SK-N-SH (cell line): ENCODE measurements at regions not wholly inside any gene's neighbourhood (a gene's known extent, or its start where the extent isn't known, plus 50 kb on each side); places are given as distances from the start of the nearest gene placed in this dataset.
"Not testable (repeated sequence)": the region's sequence is repeated elsewhere in the genome, so short reads cannot be mapped to it uniquely, and the experiment has no call there.

Source experiments
- CTCF ChIA-PET: fragments of 300-600, 350-600 bp; formaldehyde crosslinking; extraction: SDS; loops from one replicate; lab custom pipeline; 2021; lab: Yijun Ruan, JAX
- POLR2A ChIA-PET: fragments of 350-600 bp; sonication (Branson Sonifier 250); formaldehyde crosslinking; extraction: SDS; loops from one replicate; lab custom pipeline; 2020; ENCODE audit warnings: antibody characterized with exemption, inconsistent platforms; lab: Yijun Ruan, JAX
- DNase-seq: peaks from one replicate; pipeline ENCODE4 v3.0.0; 2012
- H2AFZ ChIP-seq: fragments of 200-600 bp; sonication (generic); 2 replicates; pipeline ENCODE4 v1.8.1; 2016; ENCODE audit warnings: antibody characterized with exemption, mild to moderate bottlenecking, low read depth
- H3F3A ChIP-seq: fragments of 200-600 bp; sonication (generic); replicated peaks from 2 replicates; pipeline ENCODE3; 2016; ENCODE audit warnings: antibody characterized with exemption, mild to moderate bottlenecking; ENCODE audit not compliant: insufficient read depth
- H3K27ac ChIP-seq, 2 experiments: fragments of 200-500 bp in 1 of 2; fragments of 200-600 bp in 1 of 2; sonication (Bioruptor generic) in 1 of 2; sonication (generic), shearing (Covaris generic) in 1 of 2; 2 replicates each; pipeline versions ENCODE4 v1.5.1 to v1.6.1; 2014 to 2016; ENCODE audit warnings: low read depth in 2 of 2, inconsistent platforms in 1 of 2, low read length in 1 of 2, mild to moderate bottlenecking in 1 of 2, mixed read lengths in 1 of 2
- H3K27me3 ChIP-seq: fragments of 200-600 bp; sonication (generic), shearing (Covaris generic); 2 replicates; pipeline ENCODE4 v1.6.1; 2016; ENCODE audit warnings: mixed run types; ENCODE audit not compliant: insufficient read depth
- H3K36me3 ChIP-seq, 2 experiments: fragments of 200-500 bp in 1 of 2; fragments of 200-600 bp in 1 of 2; sonication (Bioruptor generic) in 1 of 2; sonication (generic) in 1 of 2; replicated peaks in 1 of 2; 2 replicates each; pipeline versions ENCODE3 to v1.5.1; 2014 to 2016; ENCODE audit warnings: low read length in 1 of 2, mild to moderate bottlenecking in 1 of 2; ENCODE audit not compliant: insufficient read depth in 2 of 2, control insufficient read depth in 1 of 2
- H3K4me1 ChIP-seq, 2 experiments: fragments of 200-500 bp in 1 of 2; fragments of 200-600 bp in 1 of 2; sonication (Bioruptor generic) in 1 of 2; sonication (generic), shearing (Covaris generic) in 1 of 2; 2 replicates each; pipeline versions ENCODE4 v1.5.1 to v1.6.1; 2014 to 2016; ENCODE audit warnings: low read depth in 1 of 2, low read length in 1 of 2, mixed run types in 1 of 2; ENCODE audit not compliant: insufficient read depth in 2 of 2, control insufficient read depth in 1 of 2
- H3K4me2 ChIP-seq: fragments of 200-600 bp; sonication (generic), shearing (Covaris generic); 2 replicates; pipeline ENCODE4 v1.6.1; 2017; ENCODE audit warnings: mixed run types
- H3K4me3 ChIP-seq, 2 experiments: fragments of 200-500 bp in 1 of 2; fragments of 200-600 bp in 1 of 2; sonication (Bioruptor generic) in 1 of 2; sonication (generic), shearing (Covaris generic) in 1 of 2; 2 replicates each; pipeline versions ENCODE4 v1.5.1 to v1.8.1; 2014 to 2016; ENCODE audit warnings: low read depth in 2 of 2, inconsistent platforms in 1 of 2, low read length in 1 of 2, mild to moderate bottlenecking in 1 of 2, mixed read lengths in 1 of 2, moderate library complexity in 1 of 2
- H3K79me2 ChIP-seq: fragments of 200-600 bp; sonication (generic); 2 replicates; pipeline ENCODE4 v1.8.1; 2017; ENCODE audit warnings: mild to moderate bottlenecking; ENCODE audit not compliant: insufficient read depth
- H3K9ac ChIP-seq: fragments of 200-600 bp; sonication (generic); 2 replicates; pipeline ENCODE4 v1.6.1; 2017; ENCODE audit warnings: mixed run types
- H3K9me2 ChIP-seq: fragments of 200-600 bp; sonication (generic); 2 replicates; pipeline ENCODE4 v1.6.1; 2017; ENCODE audit warnings: mixed run types
- H3K9me3 ChIP-seq: fragments of 200-600 bp; sonication (generic); 2 replicates; pipeline ENCODE4 v1.6.1; 2017; ENCODE audit warnings: mixed run types, mild to moderate bottlenecking, moderate library complexity
- H4K20me1 ChIP-seq: fragments of 200-600 bp; sonication (generic); 2 replicates; pipeline ENCODE4 v1.6.1; 2017; ENCODE audit warnings: mild to moderate bottlenecking, mixed run types; ENCODE audit not compliant: insufficient read depth
- CHD2 ChIP-seq: fragments of 150-350 bp; IDR thresholded peaks from 2 replicates; pipeline ENCODE4 v1.6.1; 2018; ENCODE audit warnings: low read length; ENCODE audit not compliant: partially characterized antibody
- ELF1 ChIP-seq: IDR thresholded peaks from 2 replicates; pipeline ENCODE4 v1.4.0; 2012
- EP300 ChIP-seq, 2 experiments: IDR thresholded peaks; 2 replicates each; pipeline versions ENCODE4 v1.4.0 to v1.6.1; 2012; ENCODE audit warnings: borderline replicate concordance in 1 of 2, low read depth in 1 of 2, low read length in 1 of 2
- FOXM1 ChIP-seq: IDR thresholded peaks from 2 replicates; pipeline ENCODE4 v1.4.0; 2012; ENCODE audit warnings: low read depth, mild to moderate bottlenecking
- GABPA ChIP-seq: IDR thresholded peaks from 2 replicates; pipeline ENCODE4 v1.4.0; 2012; ENCODE audit warnings: low read depth, mild to moderate bottlenecking
- GATA2 ChIP-seq: sonication (generic); formaldehyde crosslinking; IDR thresholded peaks from 2 replicates; pipeline ENCODE4 v1.5.0; 2020; ENCODE audit warnings: mild to moderate bottlenecking, missing genetic modification reagents
- JUND ChIP-seq: IDR thresholded peaks from 2 replicates; pipeline ENCODE4 v1.4.0; 2012
- MAX ChIP-seq: IDR thresholded peaks from 2 replicates; pipeline ENCODE4 v1.4.0; 2012; ENCODE audit warnings: low read depth
- MEF2A ChIP-seq: IDR thresholded peaks from 2 replicates; pipeline ENCODE4 v1.4.0; 2012; ENCODE audit warnings: low read depth, borderline replicate concordance
- MXI1 ChIP-seq: IDR thresholded peaks from 2 replicates; pipeline ENCODE4 v1.6.1; 2012; ENCODE audit warnings: mild to moderate bottlenecking, low read depth, low read length, improper control_type of control experiment
- NFIC ChIP-seq: IDR thresholded peaks from 2 replicates; pipeline ENCODE4 v1.4.0; 2012; ENCODE audit warnings: borderline replicate concordance
- RAD21 ChIP-seq: IDR thresholded peaks from 2 replicates; pipeline ENCODE4 v1.6.1; 2012; ENCODE audit warnings: mild to moderate bottlenecking, low read length
- RCOR1 ChIP-seq: fragments of 150-350 bp; IDR thresholded peaks from 2 replicates; pipeline ENCODE4 v1.6.1; 2017; ENCODE audit warnings: antibody characterized with exemption, low read length
- RFX5 ChIP-seq: IDR thresholded peaks from 2 replicates; pipeline ENCODE4 v1.6.1; 2012; ENCODE audit warnings: mild to moderate bottlenecking, improper control_type of control experiment, low read length
- RXRA ChIP-seq: IDR thresholded peaks from 2 replicates; pipeline ENCODE4 v1.4.0; 2012; ENCODE audit warnings: low read depth, mild to moderate bottlenecking, borderline replicate concordance
- TAF1 ChIP-seq: IDR thresholded peaks from 2 replicates; pipeline ENCODE4 v1.6.1; 2012; ENCODE audit warnings: low read depth, mild to moderate bottlenecking, low read length, moderate library complexity, borderline replicate concordance
- TCF12 ChIP-seq: IDR thresholded peaks from 2 replicates; pipeline ENCODE4 v1.4.0; 2012
- TEAD4 ChIP-seq: IDR thresholded peaks from 2 replicates; pipeline ENCODE4 v1.4.0; 2012; ENCODE audit warnings: mild to moderate bottlenecking, borderline replicate concordance; ENCODE audit not compliant: insufficient read depth
- USF1 ChIP-seq: IDR thresholded peaks from 2 replicates; pipeline ENCODE4 v1.4.0; 2012; ENCODE audit warnings: low read depth, borderline replicate concordance
- USF2 ChIP-seq: fragments of 150-350 bp; IDR thresholded peaks from 2 replicates; pipeline ENCODE4 v1.6.1; 2017; ENCODE audit warnings: antibody characterized with exemption, low read length, low read depth, borderline replicate concordance
- WGBS: methylation state at CpG from one replicate; pipeline ENCODE4 v1.1.6; 2017; ENCODE audit warnings: low lambda C conversion rate; 5-methylcytosine and 5-hydroxymethylcytosine counted together
- TF ChIP-seq, protein P1 (sequence below): fragments of 150-350 bp; IDR thresholded peaks from 2 replicates; pipeline ENCODE4 v1.6.1; 2016; ENCODE audit warnings: mild to moderate bottlenecking, low read depth, low read length

DNA sequence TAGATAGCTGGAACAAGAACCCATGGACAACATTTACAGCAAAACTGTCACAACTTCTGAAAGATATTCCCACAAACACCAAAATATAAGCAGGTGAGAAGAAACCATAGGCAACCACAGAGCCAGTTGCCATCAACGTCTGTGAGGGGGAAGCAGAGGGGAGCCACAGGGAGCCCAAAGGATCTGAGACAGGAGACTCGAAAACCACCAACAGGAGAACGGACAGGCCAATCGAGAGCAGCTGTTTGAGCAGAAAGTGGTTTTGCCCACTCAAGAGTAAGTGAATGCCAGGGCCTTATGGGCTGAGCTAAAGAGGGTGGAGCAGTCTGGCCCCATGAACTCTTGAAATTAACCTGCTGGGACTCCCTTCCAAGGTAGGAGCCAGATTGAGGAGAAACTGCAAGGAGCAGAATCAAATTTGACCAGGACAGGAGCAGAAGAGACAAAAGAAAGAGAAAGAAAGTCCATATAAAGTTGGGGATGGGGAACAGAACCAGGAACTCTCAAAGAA lies 195.4 kb downstream of the ANKRD60 start:
- DNase-seq = no peak
- Histone ChIP-seq H3K4me1 (peaks cover 0 to 7% of the 10 kb centered on the region in 2 experiments; a peak in 2 of 4 replicates), H3K27me3 (no peaks in the 10 kb centered on the region), H3K79me2 (no peaks in the 10 kb centered on the region), H3K4me3 (no peak overlapping the region), H3K4me2 (no peak overlapping the region), H3K9ac (no peak overlapping the region), H3K36me3 (no peaks in the 10 kb centered on the region), H3K9me3 (no peaks in the 10 kb centered on the region), H3F3A (no peaks in the 10 kb centered on the region), H2AFZ (no peak overlapping the region), H3K27ac (no peak overlapping the region), H4K20me1 (no peaks in the 10 kb centered on the region), H3K9me2 (no peaks in the 10 kb centered on the region)
- POLR2A ChIA-PET = no interaction called here
- 82% methylated on average over 4 of the region's 4 CpGs for WGBS
- CTCF ChIA-PET = interaction anchor here (1.0 to 1.2 kb wide), 2 partner anchors 42 to 43 kb away, joined by 3 read pairs; no protein-coding TSS in a partner anchor
- TF ChIP-seq CHD2 (no peak), TAF1 (no peak), RCOR1 (no peak), NFIC (no peak), TEAD4 (no peak), MAX (no peak), RFX5 (no peak), TCF12 (no peak), GABPA (no peak), GATA2 (CRISPR knock-in tag) (no peak), MEF2A (no peak), MXI1 (no peak)

GRCh38 chr20:58032599-58032998 lies 195.9 kb downstream of the ANKRD60 start:
- ChIA-PET CTCF (interaction anchor here (1.0 to 1.2 kb wide), 2 partner anchors 42 to 43 kb away, joined by 3 read pairs; no protein-coding TSS in a partner anchor), POLR2A (no interaction called here)
- DNase-seq = no peak
- no peaks in the 10 kb centered on the region for H3F3A ChIP-seq
- H2AFZ ChIP-seq = no peak overlapping the region
- no peaks in the 10 kb centered on the region for H4K20me1 ChIP-seq
- no peak overlapping the region for H3K4me3 ChIP-seq
- no peaks in the 10 kb centered on the region for H3K36me3 ChIP-seq
- H3K4me1 ChIP-seq = peaks cover 0 to 4% of the 10 kb centered on the region in 2 experiments; a peak in 2 of 4 replicates
- no peaks in the 10 kb centered on the region for H3K9me3 ChIP-seq
- no peak overlapping the region for H3K4me2 ChIP-seq
- no peak overlapping the region for H3K9ac ChIP-seq
- no peak overlapping the region for H3K27ac ChIP-seq
- 76% methylated on average over 4 of the region's 4 CpGs for WGBS
- no peaks in the 10 kb centered on the region for H3K9me2 ChIP-seq
- H3K79me2 ChIP-seq = no peaks in the 10 kb centered on the region
- TF ChIP-seq USF2 (no peak), FOXM1 (no peak), NFIC (no peak), JUND (no peak), TEAD4 (no peak), RXRA (no peak), RAD21 (no peak), GATA2 (CRISPR knock-in tag) (no peak), GABPA (no peak), CHD2 (no peak), RFX5 (no peak), USF1 (no peak), TCF12 (no peak), RCOR1 (no peak), TAF1 (no peak), ELF1 (no peak), EP300 (IDR thresholded peaks at IDR 0.05; ENCODE audit: borderline replicate concordance in 1 of 2, low read depth in 1 of 2, low read length in 1 of 2) (no peak)
- TF ChIP-seq, protein P1, sequence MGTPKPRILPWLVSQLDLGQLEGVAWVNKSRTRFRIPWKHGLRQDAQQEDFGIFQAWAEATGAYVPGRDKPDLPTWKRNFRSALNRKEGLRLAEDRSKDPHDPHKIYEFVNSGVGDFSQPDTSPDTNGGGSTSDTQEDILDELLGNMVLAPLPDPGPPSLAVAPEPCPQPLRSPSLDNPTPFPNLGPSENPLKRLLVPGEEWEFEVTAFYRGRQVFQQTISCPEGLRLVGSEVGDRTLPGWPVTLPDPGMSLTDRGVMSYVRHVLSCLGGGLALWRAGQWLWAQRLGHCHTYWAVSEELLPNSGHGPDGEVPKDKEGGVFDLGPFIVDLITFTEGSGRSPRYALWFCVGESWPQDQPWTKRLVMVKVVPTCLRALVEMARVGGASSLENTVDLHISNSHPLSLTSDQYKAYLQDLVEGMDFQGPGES = no peak
- H3K27me3 ChIP-seq = no peaks in the 10 kb centered on the region

GRCh38 chr20:58031350-58031749 lies 197.1 kb downstream of the ANKRD60 start:
- POLR2A ChIA-PET = not testable (repeated sequence)
- 84% methylated on average over 7 of the region's 7 CpGs for WGBS

More at GRCh38 chr20:58031350-58031749, 197.1 kb downstream of the ANKRD60 start:
- H3K9me2 ChIP-seq, H3K9ac ChIP-seq, H3F3A ChIP-seq, H3K9me3 ChIP-seq, H3K4me3 ChIP-seq, H3K27me3 ChIP-seq, H4K20me1 ChIP-seq, H2AFZ ChIP-seq, H3K4me2 ChIP-seq, H3K79me2 ChIP-seq, H3K27ac ChIP-seq, H3K4me1 ChIP-seq, H3K36me3 ChIP-seq, DNase-seq: not testable (repeated sequence)
- CTCF ChIA-PET = interaction anchor here (0.6 to 1.2 kb wide), 2 partner anchors 10 to 56 kb away, joined by 3 to 5 read pairs; no protein-coding TSS in a partner anchor
